H9 (cell line): ENCODE measurements at regions not wholly inside any gene's neighbourhood (a gene's known extent, or its start where the extent isn't known, plus 50 kb on each side); places are given as distances from the start of the nearest gene placed in this dataset.

ENCODE experiments used
- DNase-seq: peaks from one replicate; pipeline ENCODE4 v3.0.0-alpha.2; 2017
- H2AFZ ChIP-seq: one replicate; pipeline ENCODE4 v1.6.1; 2013; ENCODE audit warnings: mild to moderate bottlenecking, low read length, control low read depth, moderate library complexity
- H2AK5ac ChIP-seq: 2 replicates; pipeline ENCODE4 v1.6.1; 2013; ENCODE audit warnings: low read length, control low read depth, mixed read lengths; ENCODE audit not compliant: insufficient read length
- H2BK120ac ChIP-seq: one replicate; pipeline ENCODE4 v1.6.1; 2013; ENCODE audit warnings: low read depth, mild to moderate bottlenecking, low read length, control low read depth, inconsistent platforms; ENCODE audit not compliant: poor library complexity, severe bottlenecking
- H2BK12ac ChIP-seq: 2 replicates; pipeline ENCODE4 v1.6.1; 2013; ENCODE audit warnings: low read length, control low read depth, mixed read lengths, low read depth; ENCODE audit not compliant: insufficient read length
- H2BK15ac ChIP-seq: 2 replicates; pipeline ENCODE4 v1.6.1; 2013; ENCODE audit warnings: low read depth, low read length, control low read depth
- H2BK20ac ChIP-seq: one replicate; pipeline ENCODE4 v1.6.1; 2013; ENCODE audit warnings: low read depth, mild to moderate bottlenecking, low read length, control low read depth, inconsistent platforms; ENCODE audit not compliant: poor library complexity, severe bottlenecking
- H2BK5ac ChIP-seq: 2 replicates; pipeline ENCODE4 v1.6.1; 2013; ENCODE audit warnings: low read length, control low read depth, mixed read lengths; ENCODE audit not compliant: insufficient read length
- H3K14ac ChIP-seq: 2 replicates; pipeline ENCODE4 v1.6.1; 2013; ENCODE audit warnings: low read length, control low read depth; ENCODE audit not compliant: insufficient read depth
- H3K18ac ChIP-seq: 2 replicates; pipeline ENCODE4 v1.6.1; 2013; ENCODE audit warnings: low read depth, mild to moderate bottlenecking, mixed read lengths, low read length, control low read depth; ENCODE audit not compliant: insufficient read length
- H3K23ac ChIP-seq: 2 replicates; pipeline ENCODE4 v1.6.1; 2013; ENCODE audit warnings: low read length, control low read depth, mixed read lengths, low read depth; ENCODE audit not compliant: insufficient read length
- H3K23me2 ChIP-seq: 2 replicates; pipeline ENCODE4 v1.6.1; 2013; ENCODE audit warnings: low read depth, mild to moderate bottlenecking, mixed read lengths, low read length, control low read depth; ENCODE audit not compliant: insufficient read length, poor library complexity, severe bottlenecking
- H3K27ac ChIP-seq: 2 replicates; pipeline ENCODE4 v1.5.1; 2013; ENCODE audit warnings: low read length, control low read depth, mixed read lengths, low read depth; ENCODE audit not compliant: insufficient read length
- H3K27me3 ChIP-seq: 2 replicates; pipeline ENCODE4 v1.6.1; 2013; ENCODE audit warnings: low read length, control low read depth, inconsistent platforms; ENCODE audit not compliant: insufficient read depth
- H3K4ac ChIP-seq: 2 replicates; pipeline ENCODE4 v1.6.1; 2013; ENCODE audit warnings: low read depth, mild to moderate bottlenecking, control low read depth, inconsistent platforms, low read length, moderate library complexity
- H3K4me1 ChIP-seq: 2 replicates; pipeline ENCODE4 v1.6.1; 2013; ENCODE audit warnings: low read length, control low read depth, inconsistent platforms; ENCODE audit not compliant: insufficient read depth
- H3K4me2 ChIP-seq: 2 replicates; pipeline ENCODE4 v1.6.1; 2013; ENCODE audit warnings: low read length, control low read depth, mixed read lengths; ENCODE audit not compliant: insufficient read length, insufficient read depth
- H3K56ac ChIP-seq: 2 replicates; pipeline ENCODE4 v1.6.1; 2013; ENCODE audit warnings: low read depth, mild to moderate bottlenecking, mixed read lengths, low read length, control low read depth; ENCODE audit not compliant: insufficient read length
- H3K79me1 ChIP-seq: 2 replicates; pipeline ENCODE4 v1.6.1; 2013; ENCODE audit warnings: low read depth, mild to moderate bottlenecking, moderate library complexity, low read length, control low read depth, inconsistent platforms; ENCODE audit not compliant: insufficient read depth, poor library complexity, severe bottlenecking
- H3K79me2 ChIP-seq: 2 replicates; pipeline ENCODE4 v1.6.1; 2013; ENCODE audit warnings: low read length, control low read depth, inconsistent platforms; ENCODE audit not compliant: insufficient read depth
- H3K9ac ChIP-seq: 2 replicates; pipeline ENCODE4 v1.6.1; 2013; ENCODE audit warnings: low read length, control low read depth, mixed read lengths; ENCODE audit not compliant: insufficient read length; ENCODE audit errors: extremely low read depth
- H3K9me3 ChIP-seq: one replicate; pipeline ENCODE4 v1.6.1; 2013; ENCODE audit warnings: low read depth, low read length, inconsistent platforms; ENCODE audit not compliant: control insufficient read depth
- H3T11ph ChIP-seq: one replicate; pipeline ENCODE4 v1.6.1; 2013; ENCODE audit warnings: mild to moderate bottlenecking, low read length, control low read depth, inconsistent platforms
- H4K20me1 ChIP-seq: one replicate; pipeline ENCODE4 v1.6.1; 2013; ENCODE audit not compliant: control insufficient read depth, insufficient read length, insufficient read depth
- H4K5ac ChIP-seq: 2 replicates; pipeline ENCODE4 v1.6.1; 2013; ENCODE audit warnings: low read depth, mild to moderate bottlenecking, mixed read lengths, low read length, control low read depth; ENCODE audit not compliant: insufficient read length
- H4K8ac ChIP-seq: replicated peaks from 2 replicates; pipeline ENCODE4 v1.6.1; 2013; ENCODE audit warnings: low read length, control low read depth, mixed read lengths, low read depth; ENCODE audit not compliant: insufficient read length
- H4K91ac ChIP-seq: 2 replicates; pipeline ENCODE4 v1.6.1; 2013; ENCODE audit warnings: low read depth, mild to moderate bottlenecking, moderate library complexity, mixed read lengths, low read length, control low read depth; ENCODE audit not compliant: insufficient read length
- H3K27ac Mint-ChIP-seq, 3 experiments: 2 replicates in 2 of 3; 3 replicates in 1 of 3; pipeline ENCODE4 v1.8.0; 2020 to 2021; ENCODE audit warnings: mixed read lengths in 3 of 3, mild to moderate bottlenecking in 1 of 3, moderate library complexity in 1 of 3
- H3K27me3 Mint-ChIP-seq: 2 replicates; pipeline ENCODE4 v1.8.0; 2021; ENCODE audit warnings: low read depth, mild to moderate bottlenecking, moderate library complexity, mixed read lengths
- H3K36me3 Mint-ChIP-seq, 3 experiments: 2 replicates in 2 of 3; 3 replicates in 1 of 3; pipeline ENCODE4 v1.8.0; 2020 to 2021; ENCODE audit warnings: low read depth in 3 of 3, mixed read lengths in 3 of 3; ENCODE audit not compliant: insufficient read depth in 1 of 3
- H3K4me1 Mint-ChIP-seq, 2 experiments: 2 replicates each; pipeline ENCODE4 v1.8.0; 2020; ENCODE audit warnings: mixed read lengths in 2 of 2
- H3K4me3 Mint-ChIP-seq, 2 experiments: 2 replicates in 1 of 2; 3 replicates in 1 of 2; pipeline ENCODE4 v1.8.0; 2020 to 2021; ENCODE audit warnings: mild to moderate bottlenecking in 2 of 2, mixed read lengths in 2 of 2, moderate library complexity in 1 of 2
- H3K9me3 Mint-ChIP-seq, 2 experiments: 2 replicates in 1 of 2; 3 replicates in 1 of 2; pipeline ENCODE4 v1.8.0; 2020; ENCODE audit warnings: mild to moderate bottlenecking in 2 of 2, mixed read lengths in 2 of 2, moderate library complexity in 1 of 2
- WGBS: extraction: QIAGEN DNeasy Blood & Tissue Kit; methylation state at CpG from one replicate; pipeline ENCODE4 v1.1.7; 2013; ENCODE audit warnings: missing lambda C conversion rate, low lambda C conversion rate, mixed read lengths; ENCODE audit not compliant: insufficient read length; ENCODE audit errors: extremely low coverage; 5-methylcytosine and 5-hydroxymethylcytosine counted together
- TF ChIP-seq, protein P1 (sequence below): fragments of 200-600 bp; sonication (generic); conservative IDR thresholded peaks from 3 replicates; pipeline ENCODE4 v1.8.0; 2021; ENCODE audit warnings: antibody characterized with exemption, mild to moderate bottlenecking

DNA sequence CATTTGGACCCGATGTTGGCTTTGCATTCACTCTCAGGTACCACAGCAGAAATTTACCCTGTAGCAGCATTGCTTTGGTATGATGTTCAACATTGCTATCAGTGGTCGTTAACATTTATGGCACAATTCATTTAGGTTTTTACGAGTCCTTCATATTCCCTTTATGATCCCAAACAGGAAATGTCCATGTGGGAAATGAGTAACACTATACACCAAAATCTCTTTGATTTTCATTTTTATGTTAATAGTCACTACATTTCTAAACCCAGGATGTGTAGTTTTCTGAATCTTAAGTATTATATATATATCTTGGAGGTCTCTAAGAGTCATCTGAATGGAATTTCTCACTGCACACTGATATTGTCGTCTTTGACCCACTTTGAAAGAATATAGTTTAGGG, 78.5 kb upstream of the RBMS3 start:
- no peak for DNase-seq
- no peak overlapping the region for H4K5ac ChIP-seq
- no peak overlapping the region for H2BK20ac ChIP-seq
- H3K4ac ChIP-seq: no peak overlapping the region
- H3K79me1 ChIP-seq: no peaks in the 10 kb centered on the region
- no peaks in the 10 kb centered on the region for H3K4me1 Mint-ChIP-seq
- no peaks in the 10 kb centered on the region for H3K36me3 Mint-ChIP-seq
- H3K27me3 ChIP-seq: no peaks in the 10 kb centered on the region
- no peak overlapping the region for H2BK120ac ChIP-seq
- H3K18ac ChIP-seq: no peak overlapping the region
- H4K20me1 ChIP-seq: no peaks in the 10 kb centered on the region
- no peak overlapping the region for H3K9ac ChIP-seq
- no peak overlapping the region for H3K27ac Mint-ChIP-seq
- H2BK12ac ChIP-seq: no peak overlapping the region
- no CpG with 5 or more reads among the region's 4 CpGs for WGBS
- H3K27ac ChIP-seq: no peak overlapping the region
- H3K23me2 ChIP-seq: no peaks in the 10 kb centered on the region
- no peak overlapping the region for H2BK15ac ChIP-seq
- no peaks in the 10 kb centered on the region for H3K27me3 Mint-ChIP-seq
- no peaks in the 10 kb centered on the region for H3K9me3 ChIP-seq
- H4K91ac ChIP-seq: no peak overlapping the region
- no peak overlapping the region for H3K23ac ChIP-seq
- H3T11ph ChIP-seq: no peak overlapping the region
- no peak overlapping the region for H3K4me3 Mint-ChIP-seq
- TF ChIP-seq, protein P1, sequence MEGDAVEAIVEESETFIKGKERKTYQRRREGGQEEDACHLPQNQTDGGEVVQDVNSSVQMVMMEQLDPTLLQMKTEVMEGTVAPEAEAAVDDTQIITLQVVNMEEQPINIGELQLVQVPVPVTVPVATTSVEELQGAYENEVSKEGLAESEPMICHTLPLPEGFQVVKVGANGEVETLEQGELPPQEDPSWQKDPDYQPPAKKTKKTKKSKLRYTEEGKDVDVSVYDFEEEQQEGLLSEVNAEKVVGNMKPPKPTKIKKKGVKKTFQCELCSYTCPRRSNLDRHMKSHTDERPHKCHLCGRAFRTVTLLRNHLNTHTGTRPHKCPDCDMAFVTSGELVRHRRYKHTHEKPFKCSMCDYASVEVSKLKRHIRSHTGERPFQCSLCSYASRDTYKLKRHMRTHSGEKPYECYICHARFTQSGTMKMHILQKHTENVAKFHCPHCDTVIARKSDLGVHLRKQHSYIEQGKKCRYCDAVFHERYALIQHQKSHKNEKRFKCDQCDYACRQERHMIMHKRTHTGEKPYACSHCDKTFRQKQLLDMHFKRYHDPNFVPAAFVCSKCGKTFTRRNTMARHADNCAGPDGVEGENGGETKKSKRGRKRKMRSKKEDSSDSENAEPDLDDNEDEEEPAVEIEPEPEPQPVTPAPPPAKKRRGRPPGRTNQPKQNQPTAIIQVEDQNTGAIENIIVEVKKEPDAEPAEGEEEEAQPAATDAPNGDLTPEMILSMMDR: no peak
- no peak overlapping the region for H3K14ac ChIP-seq
- no peak overlapping the region for H2AFZ ChIP-seq
- H2BK5ac ChIP-seq: no peak overlapping the region
- H3K9me3 Mint-ChIP-seq: no peaks in the 10 kb centered on the region
- H3K79me2 ChIP-seq: no peaks in the 10 kb centered on the region
- H3K56ac ChIP-seq: no peak overlapping the region
- H4K8ac ChIP-seq: no peak overlapping the region
- no peak overlapping the region for H3K4me2 ChIP-seq
- H3K4me1 ChIP-seq: no peaks in the 10 kb centered on the region
- H2AK5ac ChIP-seq: no peak overlapping the region
